Sigmoid colon (tissue), 4 donors: ENCODE measurements at regions not wholly inside any gene's neighbourhood (a gene's known extent, or its start where the extent isn't known, plus 50 kb on each side); places are given as distances from the start of the nearest gene placed in this dataset.

Experiments used
- CTCF ChIP-seq, 4 experiments: fragments of 450-650 bp in 3 of 4; fragments of 200-600 bp in 1 of 4; IDR thresholded peaks; one replicate each; pipeline ENCODE4 v1.5.1; 2016 to 2019; ENCODE audit warnings: antibody characterized with exemption in 4 of 4, mild to moderate bottlenecking in 3 of 4, moderate library complexity in 2 of 4
- POLR2A ChIP-seq, 2 donors: fragments of 450-650 bp; IDR thresholded peaks; one replicate each; pipeline ENCODE4 v1.6.1; 2016; ENCODE audit warnings: antibody characterized with exemption in 2 of 2, mild to moderate bottlenecking in 2 of 2, moderate library complexity in 2 of 2
- POLR2AphosphoS5 ChIP-seq, 4 donors: sonication (generic); formaldehyde crosslinking; IDR thresholded peaks; one replicate each; pipeline ENCODE4 v1.6.1; 2017; ENCODE audit warnings: antibody characterized with exemption in 4 of 4

- no peak for TF ChIP-seq POLR2AphosphoS5 (IDR thresholded peaks at IDR 0.05)
- no peak for TF ChIP-seq POLR2A (IDR thresholded peaks at IDR 0.05)
- TF ChIP-seq CTCF (IDR thresholded peaks at IDR 0.05), result no peak
Observed at GRCh38 chr15:93253681-93254080, 164.7 kb upstream of the RGMA start.
